NCI-H345 treated with DMSO at 0.1 percent for 48 hours (cell line): ENCODE measurements at regions not wholly inside any gene's neighbourhood (a gene's known extent, or its start where the extent isn't known, plus 50 kb on each side); places are given as distances from the start of the nearest gene placed in this dataset.

Experiments
- DNase-seq: peaks from one replicate; lab custom pipeline; 2025; ENCODE audit not compliant: unreplicated experiment; lab: John Stamatoyannopoulos, UW

GRCh38 chr3:72224804-72225509 is 440.0 kb upstream of the PROK2 start:
- DNase-seq, result no peak

- DNase-seq, result no peak
Observed at GRCh38 chr3:72223628-72224027, 438.7 kb upstream of the PROK2 start.

- DNase-seq, result no peak
Observed at GRCh38 chr3:72223116-72223515, 438.2 kb upstream of the PROK2 start.

- DNase-seq, result no peak
Observed at GRCh38 chr3:72222410-72222809, 437.5 kb upstream of the PROK2 start.

- no peak for DNase-seq
Observed at GRCh38 chr3:72220946-72221345, 436.0 kb upstream of the PROK2 start.

GRCh38 chr3:72219752-72220151 is 434.8 kb upstream of the PROK2 start:
- DNase-seq, result no peak

GRCh38 chr3:72217570-72217969 is 432.6 kb upstream of the PROK2 start:
- DNase-seq, result no peak

- no peak for DNase-seq
Observed at GRCh38 chr3:72214066-72214951, 429.4 kb upstream of the PROK2 start.

GRCh38 chr3:72213296-72214065 is 428.5 kb upstream of the PROK2 start:
- no peak for DNase-seq

- DNase-seq, result no peak
Observed at GRCh38 chr3:72212396-72212795, 427.4 kb upstream of the PROK2 start.

- DNase-seq, result no peak
Observed at GRCh38 chr3:72210261-72210660, 425.3 kb upstream of the PROK2 start.

GRCh38 chr3:72205297-72205826 is 420.4 kb upstream of the PROK2 start:
- no peak for DNase-seq

- no peak for DNase-seq
Observed at GRCh38 chr3:72204452-72204851, 419.5 kb upstream of the PROK2 start.

GRCh38 chr3:72203613-72204349 is 418.8 kb upstream of the PROK2 start:
- DNase-seq, result no peak

GRCh38 chr3:72203105-72203504 is 418.2 kb upstream of the PROK2 start:
- DNase-seq, result no peak

GRCh38 chr3:72200332-72200731 is 415.4 kb upstream of the PROK2 start:
- DNase-seq, result no peak

GRCh38 chr3:72199530-72199929 is 414.6 kb upstream of the PROK2 start:
- DNase-seq, result no peak

- DNase-seq, result no peak
Observed at GRCh38 chr3:72196377-72196929, 411.5 kb upstream of the PROK2 start.

- DNase-seq, result no peak
Observed at GRCh38 chr3:72195895-72196294, 410.9 kb upstream of the PROK2 start.

GRCh38 chr3:72194458-72194857 is 409.5 kb upstream of the PROK2 start:
- no peak for DNase-seq
